Suprapubic skin (tissue), 3 donors: ENCODE measurements at regions not wholly inside any gene's neighbourhood (a gene's known extent, or its start where the extent isn't known, plus 50 kb on each side); places are given as distances from the start of the nearest gene placed in this dataset.
"Not testable (repeated sequence)": the region's sequence is repeated elsewhere in the genome, so short reads cannot be mapped to it uniquely, and the experiment has no call there.

Source experiments
- EP300 ChIP-seq: sonication (generic); formaldehyde crosslinking; IDR thresholded peaks from one replicate; pipeline ENCODE4 v1.6.1; 2017; ENCODE audit warnings: antibody characterized with exemption
- POLR2A ChIP-seq, 2 donors: fragments of 450-650 bp; IDR thresholded peaks; one replicate each; pipeline ENCODE4 v1.6.1; 2017; ENCODE audit warnings: antibody characterized with exemption in 2 of 2, mild to moderate bottlenecking in 2 of 2, moderate library complexity in 2 of 2
- TF ChIP-seq, protein P1 (sequence below), 2 donors: fragments of 200-600 bp in 1 of 2; fragments of 450-650 bp in 1 of 2; sonication (generic) in 1 of 2; IDR thresholded peaks; one replicate each; pipeline ENCODE4 v1.5.1; 2016 to 2019; ENCODE audit warnings: antibody characterized with exemption in 2 of 2, mild to moderate bottlenecking in 1 of 2, moderate library complexity in 1 of 2

GRCh38 chr1:234797216-234797615 lies 187.2 kb upstream of the IRF2BP2 start:
- TF ChIP-seq EP300; POLR2A (IDR thresholded peaks at IDR 0.05): not testable (repeated sequence)
- TF ChIP-seq, protein P1, sequence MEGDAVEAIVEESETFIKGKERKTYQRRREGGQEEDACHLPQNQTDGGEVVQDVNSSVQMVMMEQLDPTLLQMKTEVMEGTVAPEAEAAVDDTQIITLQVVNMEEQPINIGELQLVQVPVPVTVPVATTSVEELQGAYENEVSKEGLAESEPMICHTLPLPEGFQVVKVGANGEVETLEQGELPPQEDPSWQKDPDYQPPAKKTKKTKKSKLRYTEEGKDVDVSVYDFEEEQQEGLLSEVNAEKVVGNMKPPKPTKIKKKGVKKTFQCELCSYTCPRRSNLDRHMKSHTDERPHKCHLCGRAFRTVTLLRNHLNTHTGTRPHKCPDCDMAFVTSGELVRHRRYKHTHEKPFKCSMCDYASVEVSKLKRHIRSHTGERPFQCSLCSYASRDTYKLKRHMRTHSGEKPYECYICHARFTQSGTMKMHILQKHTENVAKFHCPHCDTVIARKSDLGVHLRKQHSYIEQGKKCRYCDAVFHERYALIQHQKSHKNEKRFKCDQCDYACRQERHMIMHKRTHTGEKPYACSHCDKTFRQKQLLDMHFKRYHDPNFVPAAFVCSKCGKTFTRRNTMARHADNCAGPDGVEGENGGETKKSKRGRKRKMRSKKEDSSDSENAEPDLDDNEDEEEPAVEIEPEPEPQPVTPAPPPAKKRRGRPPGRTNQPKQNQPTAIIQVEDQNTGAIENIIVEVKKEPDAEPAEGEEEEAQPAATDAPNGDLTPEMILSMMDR (IDR thresholded peaks at IDR 0.05) = not testable (repeated sequence)
